22Rv1 (cell line): ENCODE measurements at regions not wholly inside any gene's neighbourhood (a gene's known extent, or its start where the extent isn't known, plus 50 kb on each side); places are given as distances from the start of the nearest gene placed in this dataset.

ENCODE experiments used
- ZFX ChIP-seq: fragments of 450-650 bp; IDR thresholded peaks from 2 replicates; pipeline ENCODE4 v1.6.1; 2017; ENCODE audit warnings: antibody characterized with exemption, borderline replicate concordance
- TF ChIP-seq, protein P1 (sequence below): fragments of 450-650 bp; IDR thresholded peaks from 2 replicates; pipeline ENCODE4 v1.5.1; 2017; ENCODE audit warnings: mild to moderate bottlenecking

DNA sequence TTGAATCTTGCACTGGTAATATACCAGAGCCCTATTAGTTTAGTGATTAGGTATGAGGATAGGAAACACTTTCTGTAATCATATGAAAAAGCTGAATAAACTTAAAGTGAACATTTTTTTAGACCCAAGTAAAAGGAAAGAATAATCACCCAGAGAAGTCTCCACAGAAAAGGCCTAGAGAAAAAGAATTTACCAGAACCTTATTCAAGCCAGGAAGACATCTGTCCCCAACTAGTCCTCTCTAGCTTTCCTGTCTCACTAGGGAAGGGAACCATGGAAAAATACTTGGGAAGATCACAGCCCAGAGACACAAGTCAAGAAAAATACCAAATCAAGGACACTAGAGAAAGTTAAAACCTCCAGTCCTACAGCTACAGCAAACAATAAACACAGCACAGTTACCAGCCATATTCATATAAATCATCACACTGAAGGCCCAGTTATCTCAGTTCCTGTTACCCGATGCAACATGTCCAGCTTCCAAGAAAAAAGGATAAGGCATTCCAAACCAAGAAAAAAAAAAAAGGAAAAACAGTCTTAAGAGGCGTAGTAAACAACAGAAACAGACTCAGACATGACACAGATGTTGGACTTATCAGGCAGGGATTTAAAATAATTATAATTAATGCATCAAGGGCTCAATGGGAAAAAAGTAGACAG lies 461.5 kb downstream of the IRS1 start:
- TF ChIP-seq, protein P1, sequence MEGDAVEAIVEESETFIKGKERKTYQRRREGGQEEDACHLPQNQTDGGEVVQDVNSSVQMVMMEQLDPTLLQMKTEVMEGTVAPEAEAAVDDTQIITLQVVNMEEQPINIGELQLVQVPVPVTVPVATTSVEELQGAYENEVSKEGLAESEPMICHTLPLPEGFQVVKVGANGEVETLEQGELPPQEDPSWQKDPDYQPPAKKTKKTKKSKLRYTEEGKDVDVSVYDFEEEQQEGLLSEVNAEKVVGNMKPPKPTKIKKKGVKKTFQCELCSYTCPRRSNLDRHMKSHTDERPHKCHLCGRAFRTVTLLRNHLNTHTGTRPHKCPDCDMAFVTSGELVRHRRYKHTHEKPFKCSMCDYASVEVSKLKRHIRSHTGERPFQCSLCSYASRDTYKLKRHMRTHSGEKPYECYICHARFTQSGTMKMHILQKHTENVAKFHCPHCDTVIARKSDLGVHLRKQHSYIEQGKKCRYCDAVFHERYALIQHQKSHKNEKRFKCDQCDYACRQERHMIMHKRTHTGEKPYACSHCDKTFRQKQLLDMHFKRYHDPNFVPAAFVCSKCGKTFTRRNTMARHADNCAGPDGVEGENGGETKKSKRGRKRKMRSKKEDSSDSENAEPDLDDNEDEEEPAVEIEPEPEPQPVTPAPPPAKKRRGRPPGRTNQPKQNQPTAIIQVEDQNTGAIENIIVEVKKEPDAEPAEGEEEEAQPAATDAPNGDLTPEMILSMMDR, result no peak
- no peak for TF ChIP-seq ZFX
